Ectodermal cell (in vitro differentiated cells): ENCODE measurements at regions not wholly inside any gene's neighbourhood (a gene's known extent, or its start where the extent isn't known, plus 50 kb on each side); places are given as distances from the start of the nearest gene placed in this dataset.
"Not testable (repeated sequence)": the region's sequence is repeated elsewhere in the genome, so short reads cannot be mapped to it uniquely, and the experiment has no call there.

Experiments used
- H3K27ac ChIP-seq: 2 replicates; pipeline ENCODE4 v1.7.0; 2013; ENCODE audit warnings: mild to moderate bottlenecking, low read depth, low read length; ENCODE audit not compliant: insufficient read depth, poor library complexity, severe bottlenecking
- H3K27me3 ChIP-seq: 2 replicates; pipeline ENCODE4 v1.7.0; 2013; ENCODE audit warnings: mild to moderate bottlenecking, low read length; ENCODE audit not compliant: insufficient read depth, control insufficient read depth, poor library complexity, severe bottlenecking
- H3K36me3 ChIP-seq: one replicate; pipeline ENCODE4 v1.7.0; 2013; ENCODE audit warnings: low read length; ENCODE audit not compliant: control insufficient read depth, insufficient read depth
- H3K4me1 ChIP-seq: one replicate; pipeline ENCODE4 v1.7.0; 2013; ENCODE audit warnings: low read length; ENCODE audit not compliant: control insufficient read depth, insufficient read depth
- H3K4me3 ChIP-seq: 2 replicates; pipeline ENCODE4 v1.7.0; 2013; ENCODE audit warnings: low read depth, low read length, control low read depth; ENCODE audit not compliant: insufficient read depth
- H3K9me3 ChIP-seq: 2 replicates; pipeline ENCODE4 v1.7.0; 2013; ENCODE audit warnings: mild to moderate bottlenecking, low read length, moderate library complexity; ENCODE audit not compliant: control insufficient read depth
- whole genome bisulfite sequencing, 2 experiments: methylation state at CpG; one replicate each; pipeline ENCODE4 v1.1.7; 2013; ENCODE audit warnings: missing lambda C conversion rate in 2 of 2; 5-methylcytosine and 5-hydroxymethylcytosine counted together

DNA sequence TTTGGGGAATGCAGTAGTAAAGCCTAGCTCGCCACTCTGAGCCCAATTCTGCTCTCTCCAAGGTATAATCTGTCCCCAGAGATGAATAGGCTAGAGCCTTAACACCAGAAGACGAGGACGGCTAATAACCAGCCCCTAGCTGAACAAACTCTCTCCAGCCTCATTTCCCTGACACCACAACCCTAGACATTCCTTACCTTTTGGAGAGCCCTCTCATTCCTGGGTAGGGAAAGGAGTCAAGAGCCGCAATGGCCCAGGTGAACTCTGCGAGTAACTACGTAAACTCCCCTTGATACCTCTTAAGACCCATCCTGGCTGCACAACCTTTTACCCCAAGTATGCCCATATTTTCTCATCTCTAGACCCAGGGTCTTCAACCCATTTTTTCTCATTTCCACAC is 722.9 kb downstream of the BCL11A start:
- Histone ChIP-seq H3K9me3 (no peaks in the 10 kb centered on the region), H3K36me3 (no peaks in the 10 kb centered on the region), H3K27ac (no peak overlapping the region), H3K4me3 (no peak overlapping the region), H3K4me1 (no peaks in the 10 kb centered on the region), H3K27me3 (no peaks in the 10 kb centered on the region)
- 90 to 94% methylated on average over 6 of the region's 6 CpGs for WGBS, 2 experiments

DNA sequence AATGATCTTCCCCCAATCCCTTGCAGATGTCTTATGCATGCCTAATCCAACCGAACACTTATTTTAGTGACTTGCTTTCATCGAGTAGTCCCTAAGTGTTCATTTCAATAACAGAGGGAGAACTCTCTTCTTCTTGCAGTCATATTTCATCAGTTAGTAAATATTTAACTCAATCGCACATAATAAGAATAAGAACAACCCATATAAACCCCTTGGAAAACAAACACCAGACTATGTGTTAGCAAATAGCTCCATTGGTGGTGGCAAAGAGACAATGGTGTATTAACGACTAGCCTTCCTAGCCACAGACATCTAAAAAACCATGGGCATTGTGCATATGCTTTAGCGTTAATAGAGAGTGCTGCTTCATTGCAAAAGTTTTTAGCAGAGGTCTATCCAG is 725.8 kb downstream of the BCL11A start:
- H3K36me3 ChIP-seq: no peaks in the 10 kb centered on the region
- 94 to 95% methylated on average over 5 of the region's 5 CpGs for WGBS, 2 experiments

DNA sequence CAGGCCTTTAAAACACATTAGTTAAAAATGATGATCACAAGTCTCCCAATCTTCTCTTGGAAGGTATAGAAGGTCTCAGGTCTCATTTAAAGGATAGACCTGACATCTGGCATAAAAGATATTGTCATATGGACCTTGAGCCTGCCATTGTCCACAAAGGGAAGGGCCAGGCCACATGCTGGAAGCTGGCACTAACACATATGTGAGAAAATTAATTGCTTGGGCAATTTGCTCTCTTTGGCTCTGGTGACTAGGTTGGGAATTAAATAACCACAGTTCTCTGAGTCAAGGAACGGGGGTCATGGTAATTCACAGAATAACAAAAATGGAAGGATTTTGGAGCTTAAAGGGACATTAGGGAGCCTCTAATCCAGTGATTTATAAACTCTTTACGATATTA is 727.3 kb downstream of the BCL11A start:
- Histone ChIP-seq H3K27me3 (no peaks in the 10 kb centered on the region), H3K4me3 (no peak overlapping the region), H3K36me3 (no peaks in the 10 kb centered on the region), H3K27ac (no peak overlapping the region), H3K9me3 (no peaks in the 10 kb centered on the region), H3K4me1 (no peaks in the 10 kb centered on the region)
- 94 to 95% methylated on average over 1 of the region's 2 CpGs for WGBS, 2 experiments

More for the DNA sequence above, 725.8 kb downstream of the BCL11A start:
- Histone ChIP-seq H3K4me1 (no peaks in the 10 kb centered on the region), H3K27ac (no peak overlapping the region), H3K27me3 (no peaks in the 10 kb centered on the region), H3K9me3 (no peaks in the 10 kb centered on the region), H3K4me3 (no peak overlapping the region)

DNA sequence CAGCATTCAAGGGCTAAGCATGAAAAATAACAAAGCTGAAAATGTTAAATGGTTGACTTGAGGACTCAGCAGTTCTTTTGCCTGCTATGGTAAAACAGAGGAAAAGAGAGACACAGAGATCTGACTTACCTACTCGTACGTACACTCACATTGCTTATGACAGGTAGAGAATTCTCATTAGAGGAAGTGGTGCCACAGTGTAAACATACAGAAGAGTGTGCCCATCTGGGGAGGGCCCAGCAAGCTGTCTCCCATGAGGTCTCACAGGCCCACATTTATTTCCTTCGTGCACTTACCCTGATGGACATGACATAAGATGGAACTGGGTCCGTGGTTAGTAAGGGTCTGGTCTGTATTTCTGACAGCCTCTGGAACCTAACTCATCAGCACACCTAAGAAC is 729.1 kb downstream of the BCL11A start:
- no peak overlapping the region for H3K4me3 ChIP-seq
- H3K27ac ChIP-seq: no peak overlapping the region
- H3K4me1 ChIP-seq: no peaks in the 10 kb centered on the region
- H3K36me3 ChIP-seq: no peaks in the 10 kb centered on the region
- H3K9me3 ChIP-seq: no peaks in the 10 kb centered on the region
- no peaks in the 10 kb centered on the region for H3K27me3 ChIP-seq
- WGBS, 2 experiments: 92 to 95% methylated on average over 4 of the region's 4 CpGs

- Histone ChIP-seq H3K27me3 (no peaks in the 10 kb centered on the region), H3K4me1 (no peaks in the 10 kb centered on the region), H3K4me3 (no peak overlapping the region), H3K36me3 (no peaks in the 10 kb centered on the region), H3K9me3 (no peaks in the 10 kb centered on the region), H3K27ac (no peak overlapping the region)
- 48 to 56% methylated on average over 1 of the region's 1 CpG for WGBS, 2 experiments
Measured at GRCh38 chr2:59816075-59816474, 737.4 kb downstream of the BCL11A start.

DNA sequence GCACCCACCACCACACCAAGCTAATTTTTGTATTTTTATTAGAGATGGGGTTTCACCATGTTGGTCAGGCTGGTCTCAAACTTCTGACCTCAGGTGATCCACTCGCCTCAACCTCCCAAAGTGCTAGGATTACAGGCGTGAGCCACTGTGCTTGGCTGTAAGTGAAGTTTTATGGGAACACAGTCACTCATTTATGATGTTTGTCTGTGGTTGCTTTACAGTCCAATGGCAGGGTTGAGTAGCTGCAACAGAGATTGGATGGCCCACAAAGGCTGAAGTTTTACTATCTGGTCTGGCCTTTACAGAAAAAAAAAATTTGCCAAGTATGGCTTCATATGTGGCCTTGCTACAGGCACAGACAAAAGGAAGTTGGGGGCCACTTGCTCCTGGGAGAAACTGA is 743.2 kb downstream of the BCL11A start:
- H3K27me3 ChIP-seq, H3K4me3 ChIP-seq, H3K36me3 ChIP-seq, H3K27ac ChIP-seq, H3K9me3 ChIP-seq: not testable (repeated sequence)
- 94 to 95% methylated on average over 2 of the region's 2 CpGs for WGBS, 2 experiments
- peaks cover 15% of the 10 kb centered on the region for H3K4me1 ChIP-seq

- peaks cover 17% of the 10 kb centered on the region for H3K4me1 ChIP-seq
- no peak overlapping the region for H3K4me3 ChIP-seq
- no peaks in the 10 kb centered on the region for H3K36me3 ChIP-seq
- H3K9me3 ChIP-seq: no peaks in the 10 kb centered on the region
- no peak overlapping the region for H3K27ac ChIP-seq
- no peaks in the 10 kb centered on the region for H3K27me3 ChIP-seq
Measured at GRCh38 chr2:59806486-59806885, 747.0 kb downstream of the BCL11A start.

DNA sequence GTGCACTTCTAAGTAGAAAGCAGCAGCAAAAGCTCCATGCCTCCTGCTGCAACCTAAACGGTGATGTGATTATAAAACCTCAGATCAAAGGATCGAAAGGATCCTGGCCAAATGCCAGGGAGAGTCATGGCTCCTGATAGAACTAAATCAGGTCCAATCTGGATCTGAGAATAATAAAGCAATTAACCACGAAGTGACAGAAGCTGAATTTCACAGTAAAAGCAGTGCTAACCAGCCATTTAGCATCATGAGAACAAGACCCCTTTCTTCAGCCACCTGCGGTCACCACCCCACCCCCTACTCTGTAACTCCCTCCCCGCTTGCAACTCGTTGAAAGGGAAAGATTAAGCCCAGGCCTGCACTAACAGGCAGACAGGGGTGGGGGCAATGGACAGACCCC is 748.7 kb downstream of the BCL11A start:
- 55 to 60% methylated on average over 6 of the region's 6 CpGs for WGBS, 2 experiments
- no peaks in the 10 kb centered on the region for H3K36me3 ChIP-seq
- no peak overlapping the region for H3K27ac ChIP-seq
- no peak overlapping the region for H3K4me3 ChIP-seq
- no peaks in the 10 kb centered on the region for H3K27me3 ChIP-seq
- H3K9me3 ChIP-seq: no peaks in the 10 kb centered on the region
- H3K4me1 ChIP-seq: peaks cover 17% of the 10 kb centered on the region

DNA sequence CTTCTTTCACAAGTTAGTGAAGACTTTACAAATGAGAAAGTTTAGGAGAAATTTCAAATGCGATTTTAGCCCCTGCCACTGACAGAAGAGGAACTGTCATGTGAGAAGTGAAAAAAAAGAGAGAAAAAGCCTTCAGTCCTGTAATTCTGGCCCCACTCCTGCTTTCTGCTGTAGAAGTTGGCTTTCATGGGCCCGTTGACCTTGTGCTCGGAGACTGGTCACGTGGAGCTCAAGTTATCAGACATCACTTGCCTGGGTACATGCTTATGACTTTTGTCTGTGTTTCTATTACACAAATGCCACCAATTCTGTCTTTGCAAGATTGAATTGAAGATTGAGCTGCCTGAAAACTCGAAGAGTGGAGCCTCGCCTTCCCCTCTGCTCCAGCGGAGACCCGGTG is 749.9 kb downstream of the BCL11A start:
- no peaks in the 10 kb centered on the region for H3K9me3 ChIP-seq
- H3K4me3 ChIP-seq: no peak overlapping the region
- 93 to 94% methylated on average over 8 of the region's 8 CpGs for WGBS, 2 experiments
- no peak overlapping the region for H3K27ac ChIP-seq
- H3K27me3 ChIP-seq: no peaks in the 10 kb centered on the region
- H3K4me1 ChIP-seq: peaks cover 17% of the 10 kb centered on the region
- no peaks in the 10 kb centered on the region for H3K36me3 ChIP-seq

GRCh38 chr2:59798687-59799232 is 754.7 kb downstream of the BCL11A start:
- Histone ChIP-seq H3K27me3 (no peaks in the 10 kb centered on the region), H3K27ac (no peak overlapping the region), H3K4me1 (no peaks in the 10 kb centered on the region), H3K4me3 (no peak overlapping the region), H3K9me3 (no peaks in the 10 kb centered on the region), H3K36me3 (no peaks in the 10 kb centered on the region)
- 90 to 94% methylated on average over 9 of the region's 9 CpGs for WGBS, 2 experiments

DNA sequence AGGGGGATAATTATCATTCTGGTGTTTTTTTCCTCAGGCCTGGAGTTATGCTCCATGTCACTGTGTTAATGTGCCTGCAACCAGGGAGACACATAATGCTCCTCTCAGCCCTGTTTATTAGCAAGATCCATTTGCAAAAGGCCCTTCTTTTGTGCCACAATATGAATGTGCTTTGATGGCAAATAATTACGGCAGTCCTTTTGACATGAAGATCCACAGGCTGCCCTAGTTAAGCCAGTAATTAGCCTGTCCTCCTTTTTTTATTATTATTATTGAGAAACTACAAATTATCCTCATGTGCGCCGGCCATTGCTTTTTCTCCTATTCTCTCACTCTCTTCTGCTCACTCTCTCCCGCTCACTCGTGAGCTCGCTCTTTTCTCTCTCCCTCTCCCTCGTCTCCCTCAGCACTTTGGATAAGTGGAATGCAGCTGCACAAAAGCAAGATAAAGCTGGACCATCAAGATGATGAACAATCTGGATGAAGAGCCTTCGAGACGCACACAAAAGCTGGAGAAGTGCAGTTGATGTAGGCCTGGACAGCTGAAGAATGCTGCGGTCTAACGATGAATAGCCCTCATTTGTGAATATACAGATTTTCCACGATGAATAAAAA is 762.3 kb downstream of the BCL11A start:
- 94% methylated on average over 12 of the region's 12 CpGs for WGBS, 2 experiments
- no peaks in the 10 kb centered on the region for H3K4me1 ChIP-seq
- H3K4me3 ChIP-seq: no peak overlapping the region
- H3K27ac ChIP-seq: no peak overlapping the region
- no peaks in the 10 kb centered on the region for H3K9me3 ChIP-seq
- no peaks in the 10 kb centered on the region for H3K36me3 ChIP-seq
- no peaks in the 10 kb centered on the region for H3K27me3 ChIP-seq
